Heart left ventricle (tissue), 16 donors: ENCODE measurements at regions not wholly inside any gene's neighbourhood (a gene's known extent, or its start where the extent isn't known, plus 50 kb on each side); places are given as distances from the start of the nearest gene placed in this dataset.

ENCODE experiments used
- ATAC-seq, 4 donors: fragments of 200-7000 bp; cut with Tn5 transposase; one replicate each; pipeline ENCODE4 v1.9.1; 2020 to 2022; ENCODE audit warnings: moderate library complexity in 4 of 4, mild to moderate bottlenecking in 3 of 4, moderate number of reproducible peaks in 1 of 4
- DNase-seq, 5 donors: peaks; one replicate each; pipeline ENCODE4 v3.0.0-alpha.2; 2020
- H3K27ac ChIP-seq, 12 donors: fragments of 200-600 bp; sonication (generic) in 4 of 12; one replicate each; pipeline versions ENCODE4 v1.5.0 to v1.8.0; 2016 to 2022; ENCODE audit warnings: mild to moderate bottlenecking in 2 of 12
- H3K27me3 ChIP-seq, 9 donors: fragments of 200-600 bp; sonication (generic) in 2 of 9; one replicate each; pipeline versions ENCODE4 v1.5.1 to v1.8.0; 2016 to 2022; ENCODE audit warnings: mild to moderate bottlenecking in 3 of 9
- H3K36me3 ChIP-seq, 9 donors: fragments of 200-600 bp; sonication (generic) in 2 of 9; one replicate each; pipeline versions ENCODE4 v1.5.0 to v1.8.0; 2018 to 2022; ENCODE audit warnings: mild to moderate bottlenecking in 2 of 9
- H3K4me1 ChIP-seq, 12 donors: fragments of 200-600 bp; sonication (generic) in 4 of 12; one replicate each; pipeline versions ENCODE4 v1.5.0 to v1.8.0; 2016 to 2022; ENCODE audit warnings: mild to moderate bottlenecking in 3 of 12
- H3K4me3 ChIP-seq, 12 donors: fragments of 200-600 bp; sonication (generic) in 4 of 12; one replicate each; pipeline versions ENCODE4 v1.5.0 to v1.8.0; 2017 to 2022; ENCODE audit warnings: mild to moderate bottlenecking in 9 of 12, moderate library complexity in 4 of 12
- H3K9me3 ChIP-seq, 12 donors: fragments of 200-600 bp; sonication (generic) in 4 of 12; one replicate each; pipeline versions ENCODE4 v1.5.0 to v1.8.0; 2016 to 2022; ENCODE audit warnings: mild to moderate bottlenecking in 1 of 12
- POLR2A ChIP-seq, 2 donors: fragments of 450-650 bp; IDR thresholded peaks; one replicate each; pipeline ENCODE4 v1.6.1; 2017; ENCODE audit warnings: antibody characterized with exemption in 2 of 2, mild to moderate bottlenecking in 2 of 2, moderate library complexity in 2 of 2
- WGBS, 4 donors: extraction: QIAGEN DNeasy Blood & Tissue Kit in 2 of 4; methylation state at CpG; one replicate each; pipeline versions ENCODE4 v1.1.5 to v1.1.7; 2013 to 2018; 5-methylcytosine and 5-hydroxymethylcytosine counted together
- intact Hi-C, 10 donors: fragments of 100-400 bp; cut with DNase I; formaldehyde crosslinking; loops; one replicate each; pipeline versions ENCODE4 v1.11.1 to v1.14.2; 2022
- TF ChIP-seq, protein P1 (sequence below), 12 donors: fragments of 200-600 bp; sonication (generic) in 4 of 12; IDR thresholded peaks; one replicate each; pipeline versions ENCODE4 v1.5.0 to v1.8.0; 2018 to 2022; ENCODE audit warnings: antibody characterized with exemption in 12 of 12, mild to moderate bottlenecking in 5 of 12
- donor health status: ischemic (EF 13 %, LVEDD 7.1; RV severe dilation, severe dysfunction).
- donor health status: healthy with polysubstance abuse.
- donor health status: DM: no; HTN: yes; CAD: no.
- donor health status: DM: no; HTN: no; CAD: no.
- donor health status: ischemic (EF 25% LVEDD 6.9; RV normal size, moderate dysfunction).
- donor health status: ischemic (EF 25% LVEDD 5.7; RV mildly dilated, moderate dysfunction).
- donor health status: healthy.
- donor health status: DM: yes; HTN: yes; CAD: no.
- donor health status: ischemic (EF 35%, LVEDD 5.7; RV mildly dilated, moderate dysfunction).
- donor health status: nonischemic (EF 11% LVEDD 7.7; RV severe dilation, severe dysfunction).
- donor health status: DM: yes; HTN: yes; CAD: no.
- donor health status: PGD.
- donor health status: ischemic (EF 29% LVEDD 5.4; RV normal size, mild dysfunction).
- donor health status: nonischemic (EF 23%, LVEDD 6.1; RV moderate dilation, normal function).

GRCh38 chr14:71332476-71332875 is 425.2 kb downstream of the PCNX1 start:
- Histone ChIP-seq H3K27ac (no peak overlapping the region), H3K4me1 (peaks cover 0 to 13% (median 0%) of the 10 kb centered on the region in 12 donors), H3K27me3 (no peaks in the 10 kb centered on the region), H3K36me3 (no peaks in the 10 kb centered on the region), H3K4me3 (no peak overlapping the region), H3K9me3 (no peaks in the 10 kb centered on the region)
- intact Hi-C loops: no loop called here
- ATAC-seq (no peak), DNase-seq (no peak)
- TF ChIP-seq, protein P1, sequence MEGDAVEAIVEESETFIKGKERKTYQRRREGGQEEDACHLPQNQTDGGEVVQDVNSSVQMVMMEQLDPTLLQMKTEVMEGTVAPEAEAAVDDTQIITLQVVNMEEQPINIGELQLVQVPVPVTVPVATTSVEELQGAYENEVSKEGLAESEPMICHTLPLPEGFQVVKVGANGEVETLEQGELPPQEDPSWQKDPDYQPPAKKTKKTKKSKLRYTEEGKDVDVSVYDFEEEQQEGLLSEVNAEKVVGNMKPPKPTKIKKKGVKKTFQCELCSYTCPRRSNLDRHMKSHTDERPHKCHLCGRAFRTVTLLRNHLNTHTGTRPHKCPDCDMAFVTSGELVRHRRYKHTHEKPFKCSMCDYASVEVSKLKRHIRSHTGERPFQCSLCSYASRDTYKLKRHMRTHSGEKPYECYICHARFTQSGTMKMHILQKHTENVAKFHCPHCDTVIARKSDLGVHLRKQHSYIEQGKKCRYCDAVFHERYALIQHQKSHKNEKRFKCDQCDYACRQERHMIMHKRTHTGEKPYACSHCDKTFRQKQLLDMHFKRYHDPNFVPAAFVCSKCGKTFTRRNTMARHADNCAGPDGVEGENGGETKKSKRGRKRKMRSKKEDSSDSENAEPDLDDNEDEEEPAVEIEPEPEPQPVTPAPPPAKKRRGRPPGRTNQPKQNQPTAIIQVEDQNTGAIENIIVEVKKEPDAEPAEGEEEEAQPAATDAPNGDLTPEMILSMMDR (IDR thresholded peaks at IDR 0.05): no peak
- no peak for TF ChIP-seq POLR2A (IDR thresholded peaks at IDR 0.05)

DNA sequence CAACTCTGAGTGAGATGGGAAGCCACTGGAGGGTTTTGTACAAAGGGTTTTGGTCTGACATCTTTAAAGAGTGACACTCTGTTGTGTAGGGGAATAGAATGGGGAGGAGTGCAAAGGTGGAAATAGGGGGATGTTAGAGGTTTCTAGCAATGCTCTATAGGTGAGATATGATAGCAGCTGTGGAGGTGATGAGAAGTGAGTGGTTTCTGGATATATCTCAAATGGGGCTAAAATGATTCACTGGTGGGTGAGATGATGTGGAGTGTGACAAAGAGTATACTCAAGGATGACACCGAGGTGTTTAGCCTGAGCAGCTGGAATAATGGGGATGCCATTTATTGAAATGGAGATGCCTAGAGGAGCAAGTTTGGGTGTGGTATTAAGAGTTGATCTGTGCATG is 426.4 kb downstream of the PCNX1 start:
- intact Hi-C loops: no loop called here
- no peaks in the 10 kb centered on the region for H3K27me3 ChIP-seq
- no peak for ATAC-seq
- no peak for DNase-seq
- no peak overlapping the region for H3K4me3 ChIP-seq
- WGBS, 4 donors: 90 to 98% (median 93%) methylated on average over 1 of the region's 1 CpG
- no peaks in the 10 kb centered on the region for H3K9me3 ChIP-seq
- no peaks in the 10 kb centered on the region for H3K36me3 ChIP-seq
- TF ChIP-seq POLR2A (IDR thresholded peaks at IDR 0.05): no peak
- TF ChIP-seq, protein P1 (IDR thresholded peaks at IDR 0.05): no peak
- H3K4me1 ChIP-seq: peaks cover 0 to 8% (median 0%) of the 10 kb centered on the region in 12 donors
- H3K27ac ChIP-seq: no peak overlapping the region

- intact Hi-C loops: no loop called here
- no peak for ATAC-seq
- no peaks in the 10 kb centered on the region for H3K27me3 ChIP-seq
- no peak for DNase-seq
- no peak overlapping the region for H3K4me3 ChIP-seq
- no peaks in the 10 kb centered on the region for H3K9me3 ChIP-seq
- no peak for TF ChIP-seq POLR2A (IDR thresholded peaks at IDR 0.05)
- TF ChIP-seq, protein P1 (IDR thresholded peaks at IDR 0.05): no peak
- 91 to 97% (median 95%) methylated on average over 10 of the region's 10 CpGs for WGBS, 4 donors
- H3K36me3 ChIP-seq: no peaks in the 10 kb centered on the region
- H3K4me1 ChIP-seq: peaks cover 0 to 21% (median 0%) of the 10 kb centered on the region in 12 donors
- H3K27ac ChIP-seq: no peak overlapping the region
Observed at GRCh38 chr14:71336489-71337192, 429.4 kb downstream of the PCNX1 start.

- no peaks in the 10 kb centered on the region for H3K9me3 ChIP-seq
- no peaks in the 10 kb centered on the region for H3K27me3 ChIP-seq
- 90 to 93% (median 91%) methylated on average over 4 of the region's 4 CpGs for WGBS, 4 donors
- no peak overlapping the region for H3K27ac ChIP-seq
- no peak for DNase-seq
- intact Hi-C loops: no loop called here
- peaks cover 0 to 26% (median 0%) of the 10 kb centered on the region in 12 donors for H3K4me1 ChIP-seq
- no peak for ATAC-seq
- H3K4me3 ChIP-seq: no peak overlapping the region
- TF ChIP-seq POLR2A (IDR thresholded peaks at IDR 0.05): no peak
- TF ChIP-seq, protein P1 (IDR thresholded peaks at IDR 0.05): no peak
- no peaks in the 10 kb centered on the region for H3K36me3 ChIP-seq
Observed at GRCh38 chr14:71338153-71338552, 430.9 kb downstream of the PCNX1 start.
